H9 (cell line): ENCODE measurements at regions not wholly inside any gene's neighbourhood (a gene's known extent, or its start where the extent isn't known, plus 50 kb on each side); places are given as distances from the start of the nearest gene placed in this dataset.

Source experiments
- DNase-seq: peaks from one replicate; pipeline ENCODE4 v3.0.0-alpha.2; 2017
- H2AFZ ChIP-seq: one replicate; pipeline ENCODE4 v1.6.1; 2013; ENCODE audit warnings: mild to moderate bottlenecking, low read length, control low read depth, moderate library complexity
- H2AK5ac ChIP-seq: 2 replicates; pipeline ENCODE4 v1.6.1; 2013; ENCODE audit warnings: low read length, control low read depth, mixed read lengths; ENCODE audit not compliant: insufficient read length
- H2BK120ac ChIP-seq: one replicate; pipeline ENCODE4 v1.6.1; 2013; ENCODE audit warnings: low read depth, mild to moderate bottlenecking, low read length, control low read depth, inconsistent platforms; ENCODE audit not compliant: poor library complexity, severe bottlenecking
- H2BK12ac ChIP-seq: 2 replicates; pipeline ENCODE4 v1.6.1; 2013; ENCODE audit warnings: low read length, control low read depth, mixed read lengths, low read depth; ENCODE audit not compliant: insufficient read length
- H2BK15ac ChIP-seq: 2 replicates; pipeline ENCODE4 v1.6.1; 2013; ENCODE audit warnings: low read depth, low read length, control low read depth
- H2BK20ac ChIP-seq: one replicate; pipeline ENCODE4 v1.6.1; 2013; ENCODE audit warnings: low read depth, mild to moderate bottlenecking, low read length, control low read depth, inconsistent platforms; ENCODE audit not compliant: poor library complexity, severe bottlenecking
- H2BK5ac ChIP-seq: 2 replicates; pipeline ENCODE4 v1.6.1; 2013; ENCODE audit warnings: low read length, control low read depth, mixed read lengths; ENCODE audit not compliant: insufficient read length
- H3K14ac ChIP-seq: 2 replicates; pipeline ENCODE4 v1.6.1; 2013; ENCODE audit warnings: low read length, control low read depth; ENCODE audit not compliant: insufficient read depth
- H3K18ac ChIP-seq: 2 replicates; pipeline ENCODE4 v1.6.1; 2013; ENCODE audit warnings: low read depth, mild to moderate bottlenecking, mixed read lengths, low read length, control low read depth; ENCODE audit not compliant: insufficient read length
- H3K23ac ChIP-seq: 2 replicates; pipeline ENCODE4 v1.6.1; 2013; ENCODE audit warnings: low read length, control low read depth, mixed read lengths, low read depth; ENCODE audit not compliant: insufficient read length
- H3K23me2 ChIP-seq: 2 replicates; pipeline ENCODE4 v1.6.1; 2013; ENCODE audit warnings: low read depth, mild to moderate bottlenecking, mixed read lengths, low read length, control low read depth; ENCODE audit not compliant: insufficient read length, poor library complexity, severe bottlenecking
- H3K27ac ChIP-seq: 2 replicates; pipeline ENCODE4 v1.5.1; 2013; ENCODE audit warnings: low read length, control low read depth, mixed read lengths, low read depth; ENCODE audit not compliant: insufficient read length
- H3K27me3 ChIP-seq: 2 replicates; pipeline ENCODE4 v1.6.1; 2013; ENCODE audit warnings: low read length, control low read depth, inconsistent platforms; ENCODE audit not compliant: insufficient read depth
- H3K4ac ChIP-seq: 2 replicates; pipeline ENCODE4 v1.6.1; 2013; ENCODE audit warnings: low read depth, mild to moderate bottlenecking, control low read depth, inconsistent platforms, low read length, moderate library complexity
- H3K4me1 ChIP-seq: 2 replicates; pipeline ENCODE4 v1.6.1; 2013; ENCODE audit warnings: low read length, control low read depth, inconsistent platforms; ENCODE audit not compliant: insufficient read depth
- H3K4me2 ChIP-seq: 2 replicates; pipeline ENCODE4 v1.6.1; 2013; ENCODE audit warnings: low read length, control low read depth, mixed read lengths; ENCODE audit not compliant: insufficient read length, insufficient read depth
- H3K56ac ChIP-seq: 2 replicates; pipeline ENCODE4 v1.6.1; 2013; ENCODE audit warnings: low read depth, mild to moderate bottlenecking, mixed read lengths, low read length, control low read depth; ENCODE audit not compliant: insufficient read length
- H3K79me1 ChIP-seq: 2 replicates; pipeline ENCODE4 v1.6.1; 2013; ENCODE audit warnings: low read depth, mild to moderate bottlenecking, moderate library complexity, low read length, control low read depth, inconsistent platforms; ENCODE audit not compliant: insufficient read depth, poor library complexity, severe bottlenecking
- H3K79me2 ChIP-seq: 2 replicates; pipeline ENCODE4 v1.6.1; 2013; ENCODE audit warnings: low read length, control low read depth, inconsistent platforms; ENCODE audit not compliant: insufficient read depth
- H3K9ac ChIP-seq: 2 replicates; pipeline ENCODE4 v1.6.1; 2013; ENCODE audit warnings: low read length, control low read depth, mixed read lengths; ENCODE audit not compliant: insufficient read length; ENCODE audit errors: extremely low read depth
- H3K9me3 ChIP-seq: one replicate; pipeline ENCODE4 v1.6.1; 2013; ENCODE audit warnings: low read depth, low read length, inconsistent platforms; ENCODE audit not compliant: control insufficient read depth
- H3T11ph ChIP-seq: one replicate; pipeline ENCODE4 v1.6.1; 2013; ENCODE audit warnings: mild to moderate bottlenecking, low read length, control low read depth, inconsistent platforms
- H4K20me1 ChIP-seq: one replicate; pipeline ENCODE4 v1.6.1; 2013; ENCODE audit not compliant: control insufficient read depth, insufficient read length, insufficient read depth
- H4K5ac ChIP-seq: 2 replicates; pipeline ENCODE4 v1.6.1; 2013; ENCODE audit warnings: low read depth, mild to moderate bottlenecking, mixed read lengths, low read length, control low read depth; ENCODE audit not compliant: insufficient read length
- H4K8ac ChIP-seq: replicated peaks from 2 replicates; pipeline ENCODE4 v1.6.1; 2013; ENCODE audit warnings: low read length, control low read depth, mixed read lengths, low read depth; ENCODE audit not compliant: insufficient read length
- H4K91ac ChIP-seq: 2 replicates; pipeline ENCODE4 v1.6.1; 2013; ENCODE audit warnings: low read depth, mild to moderate bottlenecking, moderate library complexity, mixed read lengths, low read length, control low read depth; ENCODE audit not compliant: insufficient read length
- H3K27ac Mint-ChIP-seq, 3 experiments: 2 replicates in 2 of 3; 3 replicates in 1 of 3; pipeline ENCODE4 v1.8.0; 2020 to 2021; ENCODE audit warnings: mixed read lengths in 3 of 3, mild to moderate bottlenecking in 1 of 3, moderate library complexity in 1 of 3
- H3K27me3 Mint-ChIP-seq: 2 replicates; pipeline ENCODE4 v1.8.0; 2021; ENCODE audit warnings: low read depth, mild to moderate bottlenecking, moderate library complexity, mixed read lengths
- H3K36me3 Mint-ChIP-seq, 3 experiments: 2 replicates in 2 of 3; 3 replicates in 1 of 3; pipeline ENCODE4 v1.8.0; 2020 to 2021; ENCODE audit warnings: low read depth in 3 of 3, mixed read lengths in 3 of 3; ENCODE audit not compliant: insufficient read depth in 1 of 3
- H3K4me1 Mint-ChIP-seq, 2 experiments: 2 replicates each; pipeline ENCODE4 v1.8.0; 2020; ENCODE audit warnings: mixed read lengths in 2 of 2
- H3K4me3 Mint-ChIP-seq, 2 experiments: 2 replicates in 1 of 2; 3 replicates in 1 of 2; pipeline ENCODE4 v1.8.0; 2020 to 2021; ENCODE audit warnings: mild to moderate bottlenecking in 2 of 2, mixed read lengths in 2 of 2, moderate library complexity in 1 of 2
- H3K9me3 Mint-ChIP-seq, 2 experiments: 2 replicates in 1 of 2; 3 replicates in 1 of 2; pipeline ENCODE4 v1.8.0; 2020; ENCODE audit warnings: mild to moderate bottlenecking in 2 of 2, mixed read lengths in 2 of 2, moderate library complexity in 1 of 2
- CTCF ChIP-seq: fragments of 200-600 bp; sonication (generic); conservative IDR thresholded peaks from 3 replicates; pipeline ENCODE4 v1.8.0; 2021; ENCODE audit warnings: antibody characterized with exemption, mild to moderate bottlenecking
- WGBS: extraction: QIAGEN DNeasy Blood & Tissue Kit; methylation state at CpG from one replicate; pipeline ENCODE4 v1.1.7; 2013; ENCODE audit warnings: missing lambda C conversion rate, low lambda C conversion rate, mixed read lengths; ENCODE audit not compliant: insufficient read length; ENCODE audit errors: extremely low coverage; 5-methylcytosine and 5-hydroxymethylcytosine counted together

GRCh38 chr9:79134654-79135053, 437.1 kb upstream of the TLE4 start:
- Histone ChIP-seq H3T11ph (no peak overlapping the region), H2BK20ac (no peak overlapping the region), H3K56ac (no peak overlapping the region), H2BK15ac (no peak overlapping the region), H3K79me2 (no peaks in the 10 kb centered on the region), H3K23ac (no peak overlapping the region), H3K4me1 (peaks cover 2% of the 10 kb centered on the region; the same call in 1 of the 2 replicates), H3K23me2 (no peaks in the 10 kb centered on the region), H2BK120ac (no peak overlapping the region), H4K5ac (no peak overlapping the region), H2BK12ac (no peak overlapping the region), H3K4me2 (no peak overlapping the region), H3K27ac (no peak overlapping the region), H4K20me1 (no peaks in the 10 kb centered on the region), H2AFZ (no peak overlapping the region), H3K9me3 (no peaks in the 10 kb centered on the region), H3K9ac (no peak overlapping the region), H4K8ac (no peak overlapping the region), H3K27me3 (no peaks in the 10 kb centered on the region), H3K79me1 (no peaks in the 10 kb centered on the region), H3K4ac (no peak overlapping the region), H3K14ac (no peak overlapping the region), H3K18ac (no peak overlapping the region), H2AK5ac (no peak overlapping the region), H4K91ac (no peak overlapping the region), H2BK5ac (no peak overlapping the region)
- Mint-ChIP-seq H3K4me1 (peaks cover 17 to 22% of the 10 kb centered on the region in 2 experiments), H3K9me3 (no peaks in the 10 kb centered on the region), H3K27me3 (no peaks in the 10 kb centered on the region; the same call in 1 of the 2 replicates), H3K36me3 (no peaks in the 10 kb centered on the region), H3K4me3 (no peak overlapping the region), H3K27ac (no peak overlapping the region)
- no CpG with 5 or more reads among the region's 5 CpGs for WGBS
- TF ChIP-seq CTCF, result peak; percentile 67
- peak; percentile 66 for DNase-seq
